Epithelial cell of esophagus (primary cell): ENCODE measurements at regions not wholly inside any gene's neighbourhood (a gene's known extent, or its start where the extent isn't known, plus 50 kb on each side); places are given as distances from the start of the nearest gene placed in this dataset.

Experiments
- DNase-seq: peaks from one replicate; pipeline ENCODE4 v3.0.0; 2010; ENCODE audit warnings: low read depth
- H3K4me3 ChIP-seq: 2 replicates; pipeline ENCODE4 v1.5.1; 2011; ENCODE audit warnings: mild to moderate bottlenecking, low read length, control low read depth
- CTCF ChIP-seq: IDR thresholded peaks from 2 replicates; pipeline ENCODE4 v1.5.1; 2011; ENCODE audit warnings: low read depth, mild to moderate bottlenecking, low read length, control low read depth, inconsistent platforms; ENCODE audit not compliant: insufficient read depth; ENCODE audit errors: missing control alignments

- peak; percentile 50 for TF ChIP-seq CTCF
- no peak overlapping the region for H3K4me3 ChIP-seq
- DNase-seq = peak; percentile 21
These were observed 54.2 kb upstream of the ARHGEF3 start for GRCh38 chr3:56855856-56856512.

DNA sequence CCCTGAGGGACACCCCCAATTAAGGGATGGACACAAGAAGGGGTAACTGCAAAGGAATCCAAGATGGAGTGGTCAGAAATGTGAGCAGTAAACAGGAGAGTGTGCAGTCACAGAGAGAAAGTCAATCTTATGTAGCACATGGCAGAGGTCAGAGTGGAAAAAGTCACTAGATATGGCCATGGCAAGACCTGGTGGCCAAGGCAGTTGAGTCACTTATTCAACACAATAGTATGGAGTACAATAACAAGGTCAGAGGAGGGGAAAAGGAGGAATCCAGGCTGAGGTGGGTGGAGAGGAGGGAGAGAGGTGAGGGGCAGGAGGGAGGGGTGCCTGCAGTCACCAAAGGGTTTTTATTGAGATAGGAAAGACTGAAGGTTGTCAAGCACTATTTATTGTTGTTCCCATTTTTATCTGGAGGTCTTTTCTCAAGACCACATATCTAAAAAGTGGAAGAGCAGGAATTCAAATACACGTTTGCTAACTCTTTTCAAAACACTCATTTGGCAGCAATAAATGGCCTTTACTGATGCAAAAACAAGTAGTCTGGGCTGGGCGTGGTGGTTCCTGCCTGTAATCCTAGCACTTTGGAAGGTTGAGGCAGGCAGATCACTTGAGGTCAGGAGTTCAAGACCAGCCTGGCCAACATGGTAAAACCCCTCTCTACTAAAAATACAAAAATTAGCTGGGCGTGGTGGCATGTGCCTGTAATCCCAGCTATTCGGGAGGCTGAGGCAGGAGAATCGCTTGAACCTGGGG lies 53.3 kb upstream of the ARHGEF3 start:
- no peak for TF ChIP-seq CTCF
- DNase-seq = no peak

GRCh38 chr3:56851966-56852884 lies 50.5 kb upstream of the ARHGEF3 start:
- peak; percentile 89 for DNase-seq
- no peak overlapping the region for H3K4me3 ChIP-seq

More for the DNA sequence above, 53.3 kb upstream of the ARHGEF3 start:
- no peak overlapping the region for H3K4me3 ChIP-seq

More at GRCh38 chr3:56851966-56852884, 50.5 kb upstream of the ARHGEF3 start:
- TF ChIP-seq CTCF = no peak
